GM19239 (cell line): ENCODE measurements at regions not wholly inside any gene's neighbourhood (a gene's known extent, or its start where the extent isn't known, plus 50 kb on each side); places are given as distances from the start of the nearest gene placed in this dataset.
"Not testable (repeated sequence)": the region's sequence is repeated elsewhere in the genome, so short reads cannot be mapped to it uniquely, and the experiment has no call there.

Source experiments
- DNase-seq: peaks from one replicate; pipeline ENCODE4 v3.0.0; 2011; ENCODE audit warnings: low spot score; ENCODE audit not compliant: insufficient read length
- FAIRE-seq: peaks from 2 replicates; lab custom pipeline; 2011; peaks lifted over from hg19 to GRCh38; lab: Jason Lieb, UNC

GRCh38 chr3:79960594-79960993 lies 192.8 kb upstream of the ROBO1 start:
- FAIRE-seq (no peak), DNase-seq (no peak)

- FAIRE-seq (no peak), DNase-seq (no peak)
Observed at GRCh38 chr3:79957066-79957465, 189.3 kb upstream of the ROBO1 start.

GRCh38 chr3:79954756-79955155 lies 187.0 kb upstream of the ROBO1 start:
- no peak for FAIRE-seq
- DNase-seq = no peak

GRCh38 chr3:79953591-79954101 lies 185.8 kb upstream of the ROBO1 start:
- DNase-seq (no peak), FAIRE-seq (no peak)

- FAIRE-seq = not testable (repeated sequence)
Observed at GRCh38 chr3:79951426-79951825, 183.6 kb upstream of the ROBO1 start.

GRCh38 chr3:79947957-79948356 lies 180.2 kb upstream of the ROBO1 start:
- FAIRE-seq = no peak

More at GRCh38 chr3:79951426-79951825, 183.6 kb upstream of the ROBO1 start:
- not testable (repeated sequence) for DNase-seq

GRCh38 chr3:79947469-79947868 lies 179.7 kb upstream of the ROBO1 start:
- FAIRE-seq = no peak
- DNase-seq = no peak

More at GRCh38 chr3:79947957-79948356, 180.2 kb upstream of the ROBO1 start:
- no peak for DNase-seq

- FAIRE-seq = no peak
- DNase-seq = no peak
Observed at GRCh38 chr3:79937567-79937966, 169.8 kb upstream of the ROBO1 start.

GRCh38 chr3:79930196-79930595 lies 162.4 kb upstream of the ROBO1 start:
- FAIRE-seq (no peak), DNase-seq (no peak)

- FAIRE-seq (no peak), DNase-seq (no peak)
Observed at GRCh38 chr3:79928687-79929408, 161.1 kb upstream of the ROBO1 start.

- DNase-seq (no peak), FAIRE-seq (no peak)
Observed at GRCh38 chr3:79926522-79926921, 158.7 kb upstream of the ROBO1 start.

- DNase-seq = no peak
- no peak for FAIRE-seq
Observed at GRCh38 chr3:79922633-79923032, 154.8 kb upstream of the ROBO1 start.

GRCh38 chr3:79917561-79917960 lies 149.8 kb upstream of the ROBO1 start:
- DNase-seq (no peak), FAIRE-seq (no peak)

- DNase-seq = no peak
- no peak for FAIRE-seq
Observed at GRCh38 chr3:79910337-79910736, 142.5 kb upstream of the ROBO1 start.

GRCh38 chr3:79906106-79906505 lies 138.3 kb upstream of the ROBO1 start:
- FAIRE-seq = no peak

GRCh38 chr3:79902151-79902550 lies 134.4 kb upstream of the ROBO1 start:
- FAIRE-seq (no peak), DNase-seq (no peak)

More at GRCh38 chr3:79906106-79906505, 138.3 kb upstream of the ROBO1 start:
- no peak for DNase-seq

- DNase-seq = no peak
- FAIRE-seq = no peak
Observed at GRCh38 chr3:79898907-79899306, 131.1 kb upstream of the ROBO1 start.

- DNase-seq (no peak), FAIRE-seq (no peak)
Observed at GRCh38 chr3:79896086-79896485, 128.3 kb upstream of the ROBO1 start.

GRCh38 chr3:79887213-79887612 lies 119.4 kb upstream of the ROBO1 start:
- FAIRE-seq = no peak

GRCh38 chr3:79886204-79886603 lies 118.4 kb upstream of the ROBO1 start:
- DNase-seq (no peak), FAIRE-seq (no peak)

More at GRCh38 chr3:79887213-79887612, 119.4 kb upstream of the ROBO1 start:
- no peak for DNase-seq

- FAIRE-seq (no peak), DNase-seq (no peak)
Observed at GRCh38 chr3:79885407-79885806, 117.6 kb upstream of the ROBO1 start.

GRCh38 chr3:79884354-79884753 lies 116.6 kb upstream of the ROBO1 start:
- no peak for DNase-seq
- FAIRE-seq = no peak
